HG03342 (cell line): ENCODE measurements at regions not wholly inside any gene's neighbourhood (a gene's known extent, or its start where the extent isn't known, plus 50 kb on each side); places are given as distances from the start of the nearest gene placed in this dataset.
"Not testable (repeated sequence)": the region's sequence is repeated elsewhere in the genome, so short reads cannot be mapped to it uniquely, and the experiment has no call there.

Source experiments
- ATAC-seq: cut with Tn5 transposase; IDR thresholded peaks from one replicate; pipeline ENCODE4 v1.9.1; 2021; ENCODE audit warnings: mild to moderate bottlenecking, moderate library complexity; ENCODE audit not compliant: unreplicated experiment

GRCh38 chr9:115300116-115300515, 182.2 kb upstream of the TNC start:
- ATAC-seq: no peak

DNA sequence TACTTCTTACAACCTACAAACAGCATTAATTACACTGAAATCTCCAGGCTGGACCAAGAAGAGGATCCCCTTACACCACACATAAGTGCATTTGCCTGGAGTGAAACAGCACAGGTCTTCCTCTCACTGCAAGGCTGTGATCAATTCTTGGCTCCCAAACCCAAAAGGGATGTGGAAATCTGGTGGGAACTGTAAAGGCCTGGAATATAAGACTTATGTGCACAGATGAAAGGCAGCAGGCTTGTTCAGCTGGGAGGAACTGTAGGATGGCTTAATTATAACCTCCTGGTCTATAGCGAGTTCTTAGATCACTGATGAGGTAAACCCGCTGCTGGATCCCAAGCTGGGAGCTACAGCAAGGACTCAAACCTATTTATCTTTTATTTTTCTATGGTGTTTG, 182.9 kb upstream of the TNC start:
- ATAC-seq: no peak

DNA sequence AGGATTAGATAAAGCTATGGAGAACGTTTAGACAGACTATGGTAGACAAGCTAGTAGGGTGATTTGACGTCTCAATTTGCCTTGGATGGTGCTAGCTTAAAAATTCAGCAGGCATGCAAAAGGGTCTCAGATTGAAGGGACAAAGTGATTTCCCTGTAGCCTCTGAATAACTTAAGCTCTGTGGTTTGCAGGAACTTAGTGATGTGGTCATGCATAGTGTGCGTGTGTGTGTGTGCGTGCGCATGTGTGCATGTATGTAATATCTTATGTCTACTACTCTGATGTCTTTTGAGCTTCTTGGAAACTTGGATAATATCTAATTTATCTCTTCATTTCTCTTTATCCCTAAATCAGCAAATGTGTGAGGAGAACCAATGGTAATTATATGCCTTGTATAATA, 183.6 kb upstream of the TNC start:
- ATAC-seq: no peak

- no peak for ATAC-seq
These were observed 187.6 kb upstream of the TNC start for GRCh38 chr9:115305543-115305942.

GRCh38 chr9:115306865-115307264, 188.9 kb upstream of the TNC start:
- no peak for ATAC-seq

DNA sequence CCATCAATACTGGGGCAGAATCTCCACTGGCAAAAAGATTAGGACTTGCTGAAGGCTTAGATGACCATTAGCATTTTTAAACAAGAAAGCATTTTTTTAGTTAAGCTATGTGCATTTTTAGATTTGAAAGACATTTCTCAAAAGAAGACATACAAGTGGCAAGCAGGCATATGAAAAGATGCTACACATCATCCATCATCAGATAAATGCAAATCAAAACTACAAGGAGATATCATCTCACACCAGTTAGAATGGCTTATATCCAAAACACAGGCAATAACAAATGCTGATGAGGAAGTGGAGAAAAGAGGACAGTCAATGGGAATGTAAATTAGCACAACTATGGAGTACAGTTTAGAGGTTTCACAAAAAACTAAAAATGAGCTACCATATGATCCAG, 195.6 kb upstream of the TNC start:
- no peak for ATAC-seq

- no peak for ATAC-seq
These were observed 208.5 kb upstream of the TNC start for GRCh38 chr9:115326461-115326860.

DNA sequence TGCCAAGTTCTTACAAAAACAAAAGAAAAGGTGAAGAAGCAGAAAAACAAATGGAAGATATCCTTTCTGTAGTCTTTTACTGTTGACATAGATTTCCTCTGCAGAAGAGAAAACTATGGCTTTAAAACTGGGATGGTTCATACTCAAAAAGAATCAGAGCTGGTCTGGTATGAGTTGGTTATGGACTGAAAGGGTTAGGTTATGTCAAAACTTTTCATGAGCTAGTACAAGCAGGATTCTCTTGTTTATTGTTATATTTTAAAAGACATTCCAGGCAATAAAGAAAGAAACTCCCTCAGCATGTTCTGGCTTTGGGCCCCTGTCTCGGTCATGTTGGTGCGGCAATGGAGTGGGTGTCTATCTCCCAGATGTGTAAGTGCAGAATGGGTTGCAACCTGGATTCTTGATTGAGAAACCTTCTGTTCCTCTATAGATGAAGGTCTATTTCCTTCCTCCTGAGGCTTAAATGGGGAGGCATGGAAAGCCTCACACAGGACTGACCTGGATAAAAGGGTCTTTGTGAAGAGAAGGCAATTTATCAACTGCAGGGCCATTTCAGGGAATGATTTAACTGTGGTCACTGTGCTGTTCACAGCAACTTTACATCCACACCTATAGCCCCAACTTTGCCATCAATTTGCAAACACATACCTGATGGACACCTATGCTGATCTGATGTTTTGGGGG, 209.6 kb upstream of the TNC start:
- no peak for ATAC-seq

GRCh38 chr9:115328228-115328627, 210.3 kb upstream of the TNC start:
- ATAC-seq: no peak

DNA sequence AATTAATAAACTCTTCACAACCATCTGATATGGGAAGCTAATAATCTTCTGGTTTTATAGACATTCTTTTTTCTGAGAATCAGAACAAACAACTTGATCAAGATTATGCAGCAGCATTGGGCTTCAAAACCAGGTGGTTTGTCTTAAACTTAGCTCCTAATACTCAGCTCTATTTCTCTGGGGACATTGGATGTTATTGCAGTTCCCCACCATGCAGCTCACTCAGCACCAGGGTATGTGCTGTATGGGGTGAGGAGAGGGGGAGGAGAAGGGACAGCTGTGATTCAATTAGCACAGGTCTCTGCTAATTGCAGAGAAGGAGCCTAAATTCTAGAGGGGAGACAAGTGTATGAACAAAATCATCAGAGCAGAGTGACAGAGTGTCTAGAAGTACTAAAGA, 210.7 kb upstream of the TNC start:
- no peak for ATAC-seq

DNA sequence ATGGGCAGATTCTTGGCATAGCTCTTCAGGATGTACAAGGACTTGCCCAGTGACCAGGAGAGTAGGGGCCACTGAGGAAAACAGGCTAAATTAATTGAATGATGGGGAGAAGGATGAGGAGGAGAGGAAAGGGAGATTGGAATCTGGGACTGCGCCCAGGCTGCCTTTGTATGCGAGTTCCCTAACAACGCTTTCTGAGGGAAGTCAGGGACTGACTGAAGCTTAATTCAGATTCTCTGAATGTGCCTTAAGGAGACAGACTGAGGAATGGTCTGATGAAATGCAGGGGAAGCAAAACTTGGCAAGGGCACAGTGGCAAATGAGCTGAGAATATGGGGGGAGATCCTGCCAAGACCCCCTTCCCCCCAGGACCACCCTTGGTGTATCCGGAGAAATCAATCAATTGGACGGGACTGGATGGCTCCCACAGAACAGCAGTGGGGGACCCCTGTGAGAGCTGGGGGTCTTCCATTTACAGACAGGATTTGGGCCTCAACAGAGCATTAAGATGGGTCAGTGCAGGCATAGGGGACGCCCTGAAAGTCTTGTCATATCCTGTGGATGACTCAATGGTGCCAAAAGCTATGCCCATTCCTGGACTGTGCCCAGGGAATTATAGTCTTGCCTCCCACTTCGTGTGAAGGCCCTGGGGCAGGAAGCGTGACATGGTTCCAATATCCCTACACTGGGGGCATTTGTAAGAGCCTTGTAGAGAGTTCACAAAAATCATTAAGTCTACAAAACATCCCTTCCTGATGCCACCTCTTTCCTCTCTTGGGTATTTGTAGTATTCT, 215.5 kb upstream of the TNC start:
- no peak for ATAC-seq

- ATAC-seq: no peak
These were observed 217.5 kb upstream of the TNC start for GRCh38 chr9:115335439-115335838.

GRCh38 chr9:115340314-115340713, 222.4 kb upstream of the TNC start:
- no peak for ATAC-seq

DNA sequence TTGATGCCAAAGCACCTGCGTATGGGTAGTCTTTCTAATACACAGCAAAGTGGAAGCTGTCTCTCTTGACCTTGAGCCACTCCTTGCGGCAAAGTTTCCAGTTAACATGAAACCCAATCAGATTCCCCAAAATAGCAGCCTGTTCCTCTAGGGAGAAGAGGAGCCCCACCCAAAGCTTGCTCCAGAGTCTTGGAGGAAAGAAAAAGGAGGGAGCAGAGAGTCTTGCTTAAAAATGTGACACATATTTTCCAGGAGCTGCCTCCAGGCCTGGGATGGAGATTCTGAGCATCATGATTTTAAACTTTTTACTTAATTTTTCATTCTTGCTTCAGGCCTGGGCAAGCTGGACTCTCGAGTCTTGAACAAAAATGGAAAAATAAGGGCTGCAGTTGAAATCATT, 223.5 kb upstream of the TNC start:
- ATAC-seq: no peak

- not testable (repeated sequence) for ATAC-seq
These were observed 229.8 kb upstream of the TNC start for GRCh38 chr9:115347776-115348175.

DNA sequence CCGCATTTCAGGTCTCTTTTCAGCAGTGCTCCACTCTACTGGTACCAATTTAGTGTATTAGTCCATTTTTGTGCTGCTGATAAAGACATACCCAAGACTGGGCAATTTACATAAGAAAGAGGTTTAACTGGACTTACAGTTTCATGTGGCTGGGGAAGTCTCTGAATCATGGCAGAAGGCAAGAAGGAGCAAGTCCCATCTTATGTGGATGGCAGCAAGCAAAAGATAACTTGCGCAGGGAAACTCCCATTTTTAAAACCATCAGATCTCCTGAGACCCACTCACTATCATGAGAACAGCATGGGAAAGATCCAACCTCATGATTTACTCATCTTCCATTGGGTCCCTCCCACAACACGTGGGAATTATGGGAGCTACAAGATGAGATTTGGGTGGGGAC, 231.0 kb upstream of the TNC start:
- ATAC-seq: not testable (repeated sequence)

GRCh38 chr9:115349542-115349941, 231.6 kb upstream of the TNC start:
- ATAC-seq: no peak

DNA sequence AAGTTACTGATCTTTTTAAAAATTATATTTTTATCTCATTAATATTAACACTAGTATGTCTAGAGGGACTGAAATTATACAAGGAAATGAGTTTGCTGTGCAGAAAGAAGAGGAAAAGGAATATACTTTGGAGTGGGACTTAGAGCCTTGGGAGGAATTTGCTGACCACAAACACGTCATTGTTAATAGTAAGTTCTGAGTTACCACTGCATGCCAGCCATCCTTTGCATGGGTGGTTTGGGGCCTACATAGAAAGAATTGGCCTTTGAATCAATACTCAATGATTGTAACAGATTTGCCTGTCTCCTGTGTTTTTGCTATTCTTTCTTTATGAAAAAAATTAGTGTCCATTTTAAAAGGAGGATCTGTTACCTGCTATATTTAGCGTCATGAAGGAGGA, 232.6 kb upstream of the TNC start:
- ATAC-seq: no peak

GRCh38 chr9:115353681-115354080, 235.7 kb upstream of the TNC start:
- ATAC-seq: no peak

GRCh38 chr9:115357821-115358220, 239.9 kb upstream of the TNC start:
- no peak for ATAC-seq

GRCh38 chr9:115359017-115359780, 241.2 kb upstream of the TNC start:
- ATAC-seq: no peak

- ATAC-seq: no peak
These were observed 242.2 kb upstream of the TNC start for GRCh38 chr9:115360122-115360521.
